ENCODE measurements at regions not wholly inside any gene's neighbourhood (a gene's known extent, or its start where the extent isn't known, plus 50 kb on each side); places are given as distances from the start of the nearest gene placed in this dataset.

GRCh38 chr18:56127322-56128099 is 510.9 kb downstream of the TXNL1 start:
- no peak for DNase-seq (ENCODE audit: low spot score)

GRCh38 chr18:56124186-56124585 is 514.2 kb downstream of the TXNL1 start:
- no peak for DNase-seq (ENCODE audit: low spot score)

- DNase-seq (ENCODE audit: low spot score), result no peak
Observed at GRCh38 chr18:56121669-56122068, 516.7 kb downstream of the TXNL1 start.

GRCh38 chr18:56120782-56121181 is 517.6 kb downstream of the TXNL1 start:
- DNase-seq (ENCODE audit: low spot score), result no peak

- no peak for DNase-seq (ENCODE audit: low spot score)
Observed at GRCh38 chr18:56119681-56120080, 518.7 kb downstream of the TXNL1 start.

- no peak for DNase-seq (ENCODE audit: low spot score)
Observed at GRCh38 chr18:56118422-56118821, 520.0 kb downstream of the TXNL1 start.

- DNase-seq (ENCODE audit: low spot score), result no peak
Observed at GRCh38 chr18:56115071-56116015, 523.0 kb downstream of the TXNL1 start.

- no peak for DNase-seq (ENCODE audit: low spot score)
Observed at GRCh38 chr18:56112984-56113383, 525.0 kb upstream of the TCF4 start.

- DNase-seq (ENCODE audit: low spot score), result no peak
Observed at GRCh38 chr18:56112013-56112749, 524.2 kb upstream of the TCF4 start.

GRCh38 chr18:56109757-56110156 is 521.8 kb upstream of the TCF4 start:
- DNase-seq (ENCODE audit: low spot score), result no peak

- no peak for DNase-seq (ENCODE audit: low spot score)
Observed at GRCh38 chr18:56108478-56109367, 520.7 kb upstream of the TCF4 start.

- DNase-seq (ENCODE audit: low spot score), result no peak
Observed at GRCh38 chr18:56107821-56108477, 520.0 kb upstream of the TCF4 start.

GRCh38 chr18:56100090-56100722 is 512.2 kb upstream of the TCF4 start:
- no peak for DNase-seq (ENCODE audit: low spot score)

GRCh38 chr18:56097621-56098020 is 509.6 kb upstream of the TCF4 start:
- peak; percentile 4 for DNase-seq (ENCODE audit: low spot score)

GRCh38 chr18:56096861-56097260 is 508.9 kb upstream of the TCF4 start:
- DNase-seq (ENCODE audit: low spot score), result no peak

GRCh38 chr18:56089612-56090258 is 501.7 kb upstream of the TCF4 start:
- no peak for DNase-seq (ENCODE audit: low spot score)

GRCh38 chr18:56086786-56087185 is 498.8 kb upstream of the TCF4 start:
- no peak for DNase-seq (ENCODE audit: low spot score)

- DNase-seq (ENCODE audit: low spot score), result no peak
Observed at GRCh38 chr18:56086176-56086575, 498.2 kb upstream of the TCF4 start.

- no peak for DNase-seq (ENCODE audit: low spot score)
Observed at GRCh38 chr18:56085551-56085950, 497.6 kb upstream of the TCF4 start.
